WTC11 (cell line): ENCODE measurements at regions not wholly inside any gene's neighbourhood (a gene's known extent, or its start where the extent isn't known, plus 50 kb on each side); places are given as distances from the start of the nearest gene placed in this dataset.

ENCODE experiments used
- ATF2 ChIP-seq: sonication (generic); formaldehyde crosslinking; IDR thresholded peaks from 2 replicates; pipeline ENCODE4 v1.8.1; 2022; ENCODE audit warnings: low read depth, missing genetic modification reagents, borderline replicate concordance
- CTCF ChIP-seq: fragments of 200-600 bp; IDR thresholded peaks from 2 replicates; pipeline ENCODE4 v1.8.0; 2022; ENCODE audit warnings: antibody characterized with exemption
- E2F1 ChIP-seq: sonication (generic); formaldehyde crosslinking; IDR thresholded peaks from 2 replicates; pipeline ENCODE4 v1.8.0; 2022; ENCODE audit warnings: mild to moderate bottlenecking, missing genetic modification reagents
- FOXK1 ChIP-seq: sonication (generic); formaldehyde crosslinking; IDR thresholded peaks from 2 replicates; pipeline ENCODE4 v1.8.0; 2022; ENCODE audit warnings: mild to moderate bottlenecking, moderate library complexity, missing genetic modification reagents
- NR3C1 ChIP-seq: sonication (generic); formaldehyde crosslinking; conservative IDR thresholded peaks from 2 replicates; pipeline ENCODE4 v1.8.1; 2023; ENCODE audit warnings: low read depth, mild to moderate bottlenecking, missing genetic modification reagents
- RELA ChIP-seq: sonication (generic); formaldehyde crosslinking; IDR thresholded peaks from 2 replicates; pipeline ENCODE4 v1.8.1; 2022; ENCODE audit warnings: missing genetic modification reagents, mild to moderate bottlenecking, borderline replicate concordance
- TEAD4 ChIP-seq: sonication (generic); formaldehyde crosslinking; IDR thresholded peaks from 2 replicates; pipeline ENCODE4 v1.8.0; 2022; ENCODE audit warnings: mild to moderate bottlenecking, missing genetic modification reagents
- USF2 ChIP-seq: sonication (generic); formaldehyde crosslinking; IDR thresholded peaks from 2 replicates; pipeline ENCODE4 v1.8.1; 2023; ENCODE audit warnings: mild to moderate bottlenecking, missing genetic modification reagents, moderate library complexity
- ZBTB43 ChIP-seq: sonication (generic); formaldehyde crosslinking; IDR thresholded peaks from 2 replicates; pipeline ENCODE4 v1.8.1; 2023; ENCODE audit warnings: mild to moderate bottlenecking, missing genetic modification reagents
- ZNF532 ChIP-seq: fragments of 250-450 bp; sonication (Bioruptor Pico); IDR thresholded peaks from 2 replicates; pipeline ENCODE4 v1.9.0; 2021; ENCODE audit warnings: mild to moderate bottlenecking, borderline replicate concordance

- TF ChIP-seq ATF2 (CRISPR knock-in tag) (no peak), CTCF (no peak), NR3C1 (CRISPR knock-in tag) (no peak), FOXK1 (CRISPR knock-in tag) (no peak), USF2 (CRISPR knock-in tag) (no peak), RELA (no peak), E2F1 (CRISPR knock-in tag) (no peak), ZNF532 (CRISPR knock-in tag) (no peak), TEAD4 (no peak), ZBTB43 (CRISPR knock-in tag) (no peak)
Observed at GRCh38 chr4:135244056-135244455, 1042.5 kb upstream of the PABPC4L start.
